ENCODE measurements at regions not wholly inside any gene's neighbourhood (a gene's known extent, or its start where the extent isn't known, plus 50 kb on each side); places are given as distances from the start of the nearest gene placed in this dataset.
A peak's percentile ranks its signal among the peaks of the same experiment; 100 is the strongest.

GRCh38 chr6:84422380-84422968, 195.0 kb upstream of the CEP162 start:
- no peak for TF ChIP-seq GATA1 (IDR thresholded peaks at IDR 0.05; ENCODE audit: low read depth, low read length)
- TF ChIP-seq POLR2A (IDR thresholded peaks at IDR 0.05; ENCODE audit: low read length) = no peak
- peak; percentile 38 to 66 for DNase-seq

GRCh38 chr6:84421031-84421430, 193.6 kb upstream of the CEP162 start:
- no peak for DNase-seq
- TF ChIP-seq GATA1 (IDR thresholded peaks at IDR 0.05; ENCODE audit: low read depth, low read length) (no peak), POLR2A (IDR thresholded peaks at IDR 0.05; ENCODE audit: low read length) (no peak)

- no peak for DNase-seq
- TF ChIP-seq GATA1 (IDR thresholded peaks at IDR 0.05; ENCODE audit: low read depth, low read length) (no peak), POLR2A (IDR thresholded peaks at IDR 0.05; ENCODE audit: low read length) (no peak)
Measured at GRCh38 chr6:84417260-84417659, 189.8 kb upstream of the CEP162 start.

GRCh38 chr6:84416043-84416657, 188.7 kb upstream of the CEP162 start:
- TF ChIP-seq GATA1 (IDR thresholded peaks at IDR 0.05; ENCODE audit: low read depth, low read length) = no peak
- no peak for DNase-seq

- no peak for DNase-seq
- TF ChIP-seq GATA1 (IDR thresholded peaks at IDR 0.05; ENCODE audit: low read depth, low read length) = no peak
- no peak for TF ChIP-seq POLR2A (IDR thresholded peaks at IDR 0.05; ENCODE audit: low read length)
Measured at GRCh38 chr6:84415517-84415916, 188.1 kb upstream of the CEP162 start.

- TF ChIP-seq GATA1 (IDR thresholded peaks at IDR 0.05; ENCODE audit: low read depth, low read length) = no peak
- no peak for TF ChIP-seq POLR2A (IDR thresholded peaks at IDR 0.05; ENCODE audit: low read length)
- no peak for DNase-seq
Measured at GRCh38 chr6:84415068-84415467, 187.6 kb upstream of the CEP162 start.

GRCh38 chr6:84414531-84414930, 187.1 kb upstream of the CEP162 start:
- no peak for DNase-seq
- TF ChIP-seq POLR2A (IDR thresholded peaks at IDR 0.05; ENCODE audit: low read length) = no peak
- TF ChIP-seq GATA1 (IDR thresholded peaks at IDR 0.05; ENCODE audit: low read depth, low read length) = no peak

GRCh38 chr6:84411060-84411629, 183.7 kb upstream of the CEP162 start:
- no peak for DNase-seq
- no peak for TF ChIP-seq GATA1 (IDR thresholded peaks at IDR 0.05; ENCODE audit: low read depth, low read length)
- TF ChIP-seq POLR2A (IDR thresholded peaks at IDR 0.05; ENCODE audit: low read length) = no peak

GRCh38 chr6:84409911-84410310, 182.5 kb upstream of the CEP162 start:
- DNase-seq = no peak
- no peak for TF ChIP-seq POLR2A (IDR thresholded peaks at IDR 0.05; ENCODE audit: low read length)

GRCh38 chr6:84408028-84408427, 180.6 kb upstream of the CEP162 start:
- TF ChIP-seq GATA1 (IDR thresholded peaks at IDR 0.05; ENCODE audit: low read depth, low read length) (no peak), POLR2A (IDR thresholded peaks at IDR 0.05; ENCODE audit: low read length) (no peak)

GRCh38 chr6:84403545-84403944, 176.1 kb upstream of the CEP162 start:
- no peak for DNase-seq
- TF ChIP-seq GATA1 (IDR thresholded peaks at IDR 0.05; ENCODE audit: low read depth, low read length) (no peak), POLR2A (IDR thresholded peaks at IDR 0.05; ENCODE audit: low read length) (no peak)

More at GRCh38 chr6:84408028-84408427, 180.6 kb upstream of the CEP162 start:
- no peak for DNase-seq

GRCh38 chr6:84399003-84399402, 171.6 kb upstream of the CEP162 start:
- TF ChIP-seq POLR2A (IDR thresholded peaks at IDR 0.05; ENCODE audit: low read length) (no peak), GATA1 (IDR thresholded peaks at IDR 0.05; ENCODE audit: low read depth, low read length) (no peak)
- no peak for DNase-seq

GRCh38 chr6:84392261-84392660, 164.8 kb upstream of the CEP162 start:
- no peak for DNase-seq
- TF ChIP-seq POLR2A (IDR thresholded peaks at IDR 0.05; ENCODE audit: low read length) (no peak), GATA1 (IDR thresholded peaks at IDR 0.05; ENCODE audit: low read depth, low read length) (no peak)

GRCh38 chr6:84390851-84391250, 163.4 kb upstream of the CEP162 start:
- TF ChIP-seq GATA1 (IDR thresholded peaks at IDR 0.05; ENCODE audit: low read depth, low read length) (no peak), POLR2A (IDR thresholded peaks at IDR 0.05; ENCODE audit: low read length) (no peak)
- no peak for DNase-seq

- TF ChIP-seq GATA1 (IDR thresholded peaks at IDR 0.05; ENCODE audit: low read depth, low read length) = no peak
- no peak for TF ChIP-seq POLR2A (IDR thresholded peaks at IDR 0.05; ENCODE audit: low read length)
- DNase-seq = no peak
Measured at GRCh38 chr6:84390334-84390733, 162.9 kb upstream of the CEP162 start.

Measured in erythroblast (primary cell).